HG03159 (cell line): ENCODE measurements at regions not wholly inside any gene's neighbourhood (a gene's known extent, or its start where the extent isn't known, plus 50 kb on each side); places are given as distances from the start of the nearest gene placed in this dataset.
A peak's percentile ranks its signal among the peaks of the same experiment; 100 is the strongest.

Experiments
- ATAC-seq: cut with Tn5 transposase; IDR thresholded peaks from one replicate; pipeline ENCODE4 v1.9.1; 2021; ENCODE audit warnings: mild to moderate bottlenecking, moderate library complexity; ENCODE audit not compliant: unreplicated experiment

- no peak for ATAC-seq
These were observed 212.1 kb upstream of the PHACTR1 start for GRCh38 chr6:12504325-12504966.

GRCh38 chr6:12505486-12505885 lies 211.1 kb upstream of the PHACTR1 start:
- ATAC-seq = no peak

- no peak for ATAC-seq
These were observed 210.4 kb upstream of the PHACTR1 start for GRCh38 chr6:12506159-12506558.

GRCh38 chr6:12507636-12508035 lies 208.9 kb upstream of the PHACTR1 start:
- no peak for ATAC-seq

GRCh38 chr6:12508553-12508952 lies 208.0 kb upstream of the PHACTR1 start:
- no peak for ATAC-seq

GRCh38 chr6:12509060-12509459 lies 207.5 kb upstream of the PHACTR1 start:
- no peak for ATAC-seq

GRCh38 chr6:12516070-12516469 lies 200.5 kb upstream of the PHACTR1 start:
- ATAC-seq = peak; percentile 60

- no peak for ATAC-seq
These were observed 194.2 kb upstream of the PHACTR1 start for GRCh38 chr6:12522347-12522746.

- ATAC-seq = no peak
These were observed 192.8 kb upstream of the PHACTR1 start for GRCh38 chr6:12523726-12524125.

- no peak for ATAC-seq
These were observed 191.3 kb upstream of the PHACTR1 start for GRCh38 chr6:12525276-12525675.

GRCh38 chr6:12527339-12527738 lies 189.2 kb upstream of the PHACTR1 start:
- no peak for ATAC-seq

- no peak for ATAC-seq
These were observed 188.4 kb upstream of the PHACTR1 start for GRCh38 chr6:12528136-12528535.

GRCh38 chr6:12528581-12529363 lies 187.8 kb upstream of the PHACTR1 start:
- no peak for ATAC-seq

- ATAC-seq = no peak
These were observed 187.1 kb upstream of the PHACTR1 start for GRCh38 chr6:12529364-12530019.

GRCh38 chr6:12530345-12530744 lies 186.2 kb upstream of the PHACTR1 start:
- ATAC-seq = no peak

- no peak for ATAC-seq
These were observed 183.0 kb upstream of the PHACTR1 start for GRCh38 chr6:12533586-12533985.

- no peak for ATAC-seq
These were observed 182.3 kb upstream of the PHACTR1 start for GRCh38 chr6:12534069-12534853.

- no peak for ATAC-seq
These were observed 180.8 kb upstream of the PHACTR1 start for GRCh38 chr6:12535586-12536314.

GRCh38 chr6:12536416-12536815 lies 180.2 kb upstream of the PHACTR1 start:
- no peak for ATAC-seq

- no peak for ATAC-seq
These were observed 179.2 kb upstream of the PHACTR1 start for GRCh38 chr6:12537389-12537788.
